GM12873 (cell line): ENCODE measurements at regions not wholly inside any gene's neighbourhood (a gene's known extent, or its start where the extent isn't known, plus 50 kb on each side); places are given as distances from the start of the nearest gene placed in this dataset.

Experiments used
- CTCF ChIP-seq: IDR thresholded peaks from 2 replicates; pipeline ENCODE4 v1.5.1; 2012; ENCODE audit warnings: low read depth, mild to moderate bottlenecking, moderate library complexity, low read length, control low read depth; ENCODE audit not compliant: insufficient read depth; ENCODE audit errors: missing control alignments

DNA sequence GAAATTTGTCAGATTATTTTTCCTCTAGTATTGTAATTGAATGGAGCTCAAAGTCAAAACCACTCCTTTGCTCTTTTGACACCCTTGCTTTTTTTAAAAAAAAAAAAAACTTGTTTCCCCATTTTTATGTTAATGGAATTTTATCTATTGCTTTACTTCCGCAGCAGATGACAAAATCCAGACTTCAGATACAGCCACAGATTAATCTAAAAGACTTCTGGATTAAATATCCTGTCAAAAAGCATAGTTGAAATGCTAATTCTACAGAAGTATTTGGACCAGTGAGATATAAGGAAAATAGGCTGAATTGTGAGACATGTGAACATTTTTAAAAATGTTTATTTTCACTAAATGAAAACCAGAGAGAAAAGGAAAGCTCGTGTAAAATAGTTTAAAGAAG is 341.4 kb downstream of the BMP2 start:
- no peak for TF ChIP-seq CTCF

DNA sequence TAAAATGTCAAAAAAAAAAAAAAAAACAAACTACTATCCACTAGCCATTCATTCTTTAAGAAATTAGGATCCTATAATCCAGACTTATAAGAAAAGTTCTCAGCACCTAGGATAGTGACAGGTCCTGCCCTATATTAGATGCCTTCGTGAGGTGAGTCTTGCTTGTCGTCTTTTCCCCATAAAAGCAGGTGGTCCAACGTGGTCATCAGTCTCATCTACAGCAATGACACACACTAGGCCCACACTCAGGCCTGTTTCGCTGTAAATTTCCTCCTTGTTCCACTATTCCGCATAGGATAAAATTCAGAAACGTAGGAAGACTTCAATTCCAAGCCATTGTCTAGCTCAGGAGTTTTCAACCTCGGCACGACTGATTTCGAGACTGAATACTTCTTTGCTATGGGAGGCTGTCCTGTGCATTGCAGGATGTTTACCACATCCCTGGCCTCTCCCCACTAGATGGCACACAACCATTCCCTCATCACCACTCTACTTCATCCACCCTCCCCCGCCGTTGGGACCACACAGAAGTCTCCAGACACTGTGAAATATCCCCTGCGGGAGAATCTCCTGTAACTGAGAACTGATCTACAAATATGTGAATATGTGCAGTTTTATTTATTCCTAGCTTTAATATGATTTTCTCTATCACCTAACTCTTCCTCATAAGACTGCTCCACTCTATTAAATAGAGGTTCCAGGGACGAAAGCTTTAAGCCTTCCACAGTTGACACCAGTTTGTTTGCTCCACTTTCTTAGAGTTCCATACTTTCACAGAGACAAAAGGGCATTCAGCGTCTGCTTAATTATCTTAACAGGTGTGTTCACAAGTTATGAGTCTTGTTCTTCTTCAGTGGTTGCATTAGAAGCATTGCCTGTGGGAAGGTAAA is 346.3 kb downstream of the BMP2 start:
- TF ChIP-seq CTCF = peak; percentile 37

GRCh38 chr20:7123457-7123856 is 356.0 kb downstream of the BMP2 start:
- TF ChIP-seq CTCF = no peak

DNA sequence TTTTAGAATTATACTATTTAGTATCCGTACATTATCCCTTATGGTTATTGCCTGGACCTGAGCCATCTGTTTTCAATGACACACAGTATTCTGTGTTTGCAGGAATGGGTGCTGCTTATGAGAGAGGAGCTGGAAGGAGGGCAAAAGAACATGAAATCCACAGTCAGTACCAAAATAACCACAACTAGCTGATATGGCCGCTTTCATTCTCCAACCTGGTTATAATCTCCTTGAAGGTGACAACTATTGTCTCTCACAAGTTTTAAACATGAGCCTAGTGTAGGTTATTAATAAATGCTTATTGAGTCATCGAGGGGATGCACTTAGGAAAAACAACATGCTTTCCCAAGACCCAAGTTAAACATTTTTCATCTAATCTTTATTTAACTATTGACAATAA is 356.6 kb downstream of the BMP2 start:
- TF ChIP-seq CTCF = no peak

GRCh38 chr20:7136886-7137285 is 369.4 kb downstream of the BMP2 start:
- TF ChIP-seq CTCF = no peak

DNA sequence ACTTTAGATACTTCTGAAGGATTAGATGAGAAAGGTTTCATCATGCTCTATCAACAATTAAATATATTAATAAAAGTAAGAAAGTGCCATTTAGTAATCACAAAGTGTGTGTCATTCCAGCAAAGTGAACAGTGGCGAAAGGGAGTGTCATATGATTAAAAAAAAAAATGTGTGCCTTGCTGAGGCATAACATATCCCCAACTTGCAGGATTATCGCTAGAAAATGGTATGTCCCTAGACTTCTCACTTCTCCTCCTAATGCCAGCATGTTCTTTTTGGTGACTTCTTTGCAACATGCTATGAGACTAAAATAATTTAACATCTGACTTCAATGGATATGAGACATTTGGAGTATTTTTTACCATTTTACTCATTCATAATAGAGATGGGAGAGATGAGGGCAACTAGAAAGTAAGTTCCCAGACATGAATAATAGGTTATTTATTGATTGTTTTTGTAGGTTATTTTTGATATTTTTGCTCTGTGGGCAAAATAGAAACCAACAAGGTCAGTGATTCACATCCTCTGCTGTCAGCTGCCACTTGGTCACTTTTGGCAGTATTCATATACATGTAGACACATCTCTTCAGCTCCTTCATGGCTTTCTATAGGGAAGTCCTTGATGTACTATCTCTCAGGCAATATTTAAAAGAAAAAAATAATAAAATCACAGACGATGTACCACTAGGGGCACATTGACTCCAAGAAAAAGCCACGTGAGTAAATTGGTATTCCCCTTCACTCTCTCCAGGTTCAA is 370.1 kb downstream of the BMP2 start:
- TF ChIP-seq CTCF = no peak

DNA sequence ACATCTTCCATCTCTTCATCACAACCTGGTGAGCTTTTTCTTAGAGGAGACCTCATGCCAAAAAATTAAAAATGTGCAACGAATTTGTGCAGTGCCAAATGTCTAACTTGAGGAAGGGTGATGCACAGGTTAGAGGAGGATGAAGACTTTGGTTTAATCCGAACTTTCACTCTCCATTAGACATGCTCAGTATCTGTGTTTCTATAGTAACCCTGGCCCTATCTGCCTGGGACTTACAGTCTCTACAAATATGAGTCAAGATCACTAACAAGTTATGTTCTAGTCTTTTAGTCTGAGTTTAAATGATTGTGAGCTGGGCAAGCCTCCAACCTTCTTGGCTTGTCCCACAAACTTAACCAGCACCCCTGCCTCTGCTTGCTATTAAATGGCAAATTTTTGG is 377.0 kb downstream of the BMP2 start:
- TF ChIP-seq CTCF = no peak
